Umbilical cord (tissue), 1 donor: ENCODE measurements at regions not wholly inside any gene's neighbourhood (a gene's known extent, or its start where the extent isn't known, plus 50 kb on each side); places are given as distances from the start of the nearest gene placed in this dataset.
"Not testable (repeated sequence)": the region's sequence is repeated elsewhere in the genome, so short reads cannot be mapped to it uniquely, and the experiment has no call there.

Experiments used
- DNase-seq: peaks from one replicate; pipeline ENCODE4 v3.0.0-alpha.2; 2015; ENCODE audit warnings: low spot score

DNA sequence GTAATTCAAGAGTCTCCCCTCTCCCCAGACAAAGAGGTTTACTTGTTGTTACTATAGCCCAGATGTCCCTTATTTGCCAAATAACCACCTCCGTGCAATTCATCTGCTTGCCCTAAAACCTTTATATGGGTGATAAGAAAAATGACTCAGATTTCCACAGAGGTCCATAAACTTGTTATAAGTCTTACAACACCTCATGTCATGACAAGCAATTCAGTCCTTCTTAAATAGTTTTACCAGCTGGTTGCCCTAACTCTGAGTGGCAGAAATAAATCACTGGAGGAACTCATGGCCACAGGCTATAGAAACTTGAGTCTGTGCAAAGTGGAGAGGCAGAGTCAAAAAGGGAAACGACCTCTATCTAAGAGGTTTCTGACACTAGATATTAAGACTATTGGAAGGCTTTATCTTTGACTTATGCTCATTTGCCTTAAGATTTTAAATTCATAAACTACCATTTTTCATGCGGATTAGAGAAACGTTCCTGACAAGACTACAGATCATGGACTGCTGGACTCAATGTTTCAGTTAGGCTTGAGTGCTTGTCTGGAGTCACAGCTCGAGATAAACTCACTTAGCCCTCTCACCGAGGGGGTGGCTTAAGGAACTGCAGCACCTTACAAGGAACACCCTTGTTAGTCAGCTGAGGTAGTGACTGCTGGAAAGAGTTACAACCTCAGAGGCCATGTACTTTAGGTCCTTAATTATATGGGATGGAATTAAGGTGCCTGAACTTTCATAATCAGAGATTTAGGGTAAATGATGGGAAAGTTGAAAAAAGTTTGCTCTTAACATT, 662.5 kb upstream of the USP24 start:
- DNase-seq = peak; percentile 43

DNA sequence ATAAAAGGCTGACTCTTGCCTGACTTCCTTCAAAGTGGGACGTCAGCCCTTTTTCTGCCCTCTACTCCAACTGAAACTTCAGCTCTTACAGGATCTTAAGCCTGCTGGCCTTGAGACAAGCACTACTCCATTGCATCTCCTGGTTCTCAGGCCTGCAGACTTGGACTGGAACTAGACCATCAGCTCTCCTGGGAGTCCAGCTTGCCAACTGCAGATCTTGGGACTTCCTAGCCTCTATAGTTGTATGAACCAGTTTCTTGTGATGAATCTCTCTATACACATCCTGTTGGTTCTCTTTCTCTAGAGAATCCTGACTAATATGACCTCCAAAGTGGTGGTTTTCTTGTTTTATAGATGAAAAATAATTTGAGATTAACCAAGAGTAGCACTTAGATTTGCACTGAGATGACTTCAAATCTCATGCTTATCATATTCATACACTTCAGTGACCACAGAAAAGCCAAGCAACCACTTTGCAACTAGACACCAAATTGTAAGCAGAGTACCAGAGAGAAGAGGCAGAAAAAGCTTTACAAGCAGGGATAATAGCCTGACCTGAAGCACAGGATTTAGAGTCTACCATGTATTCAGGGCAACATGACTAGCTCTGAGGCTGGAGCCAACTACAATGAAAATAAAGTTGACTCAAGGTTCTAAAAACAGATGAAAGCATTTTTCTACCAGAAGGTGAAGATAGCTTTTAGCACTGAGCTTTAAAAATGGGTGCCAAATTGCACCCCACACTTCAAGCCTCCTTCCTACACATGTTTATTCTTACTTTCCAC, 661.3 kb upstream of the USP24 start:
- DNase-seq = no peak

DNA sequence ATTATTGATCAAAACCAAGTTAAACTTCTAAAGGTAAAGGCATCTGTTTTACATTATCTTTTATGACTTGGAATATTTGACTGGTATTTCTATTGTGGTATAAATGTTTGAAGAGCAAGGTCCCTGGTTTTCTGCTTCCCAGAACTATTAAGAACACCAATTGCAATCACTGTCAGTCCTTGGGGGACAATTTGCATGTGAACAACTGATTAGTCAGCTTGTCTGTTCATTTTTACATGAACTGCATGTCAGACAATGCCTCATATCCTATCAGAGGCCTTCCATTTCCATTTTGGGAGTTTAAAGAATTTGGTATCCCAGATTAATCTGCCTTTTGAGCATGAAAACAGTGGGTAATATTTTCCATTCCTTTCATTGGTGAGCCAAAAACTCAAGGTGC, 654.9 kb upstream of the USP24 start:
- DNase-seq = no peak

DNA sequence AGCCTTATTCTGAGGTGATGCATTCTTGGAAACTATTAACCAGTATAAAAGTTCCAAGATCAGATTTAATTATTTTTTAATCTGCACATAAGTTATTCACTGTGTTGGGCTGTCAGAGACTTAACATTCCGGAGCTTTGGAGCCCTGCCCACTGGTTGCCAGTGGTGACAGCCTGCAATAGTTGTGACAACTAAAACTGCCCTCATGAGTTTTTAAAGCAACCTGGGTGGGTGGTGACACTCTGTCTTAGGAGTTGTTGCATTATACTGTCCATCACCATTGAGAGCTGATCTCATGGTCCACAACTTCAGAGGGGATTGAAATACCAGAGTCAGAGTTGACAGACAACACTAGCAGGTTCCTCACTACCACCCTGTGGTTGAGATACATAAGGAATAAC, 653.9 kb upstream of the USP24 start:
- DNase-seq = no peak

DNA sequence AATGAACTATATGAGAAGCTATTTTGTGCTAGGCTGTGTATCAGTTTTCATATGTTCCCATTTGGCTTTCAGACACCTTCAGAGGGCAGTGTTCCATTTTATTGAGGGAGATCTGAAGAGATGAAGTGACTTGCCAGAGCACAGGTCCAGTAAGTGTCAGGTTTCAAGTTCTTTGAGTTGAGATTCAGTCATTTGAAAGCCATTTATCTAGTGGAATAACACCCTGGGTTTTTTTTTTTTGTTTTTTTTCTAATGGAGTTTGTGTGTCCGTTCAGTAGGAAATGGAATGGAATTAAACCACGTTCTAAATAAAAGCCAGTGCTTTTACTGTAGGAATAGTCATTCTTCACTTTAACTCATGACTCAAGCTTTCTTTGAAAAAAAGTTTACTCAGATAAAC, 652.9 kb upstream of the USP24 start:
- peak; percentile 37 for DNase-seq

DNA sequence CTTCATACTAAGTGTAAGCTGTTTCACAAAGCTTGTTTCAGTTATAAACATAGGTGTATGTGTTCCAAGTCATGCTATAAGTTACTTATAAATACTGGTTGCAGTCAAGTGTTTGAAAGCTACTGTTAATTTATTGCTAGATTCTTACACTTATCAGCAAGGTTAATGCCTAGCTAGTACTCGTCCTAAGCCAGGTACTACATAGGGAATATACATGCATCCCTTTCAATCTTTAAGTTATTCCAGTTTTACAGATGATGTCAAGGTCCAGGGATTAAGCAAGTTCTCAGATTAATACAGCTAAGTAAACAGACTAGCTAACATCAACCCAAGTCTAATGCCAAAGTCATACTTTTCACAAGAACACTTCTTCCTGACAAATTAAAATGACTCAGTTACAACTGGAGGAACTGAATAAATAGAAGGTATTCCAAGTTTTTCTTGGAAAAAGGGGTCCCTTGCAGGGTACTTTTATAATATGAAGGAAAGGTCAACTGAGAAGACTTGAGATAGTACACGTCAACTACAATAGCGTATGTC, 652.2 kb upstream of the USP24 start:
- DNase-seq = peak; percentile 53

DNA sequence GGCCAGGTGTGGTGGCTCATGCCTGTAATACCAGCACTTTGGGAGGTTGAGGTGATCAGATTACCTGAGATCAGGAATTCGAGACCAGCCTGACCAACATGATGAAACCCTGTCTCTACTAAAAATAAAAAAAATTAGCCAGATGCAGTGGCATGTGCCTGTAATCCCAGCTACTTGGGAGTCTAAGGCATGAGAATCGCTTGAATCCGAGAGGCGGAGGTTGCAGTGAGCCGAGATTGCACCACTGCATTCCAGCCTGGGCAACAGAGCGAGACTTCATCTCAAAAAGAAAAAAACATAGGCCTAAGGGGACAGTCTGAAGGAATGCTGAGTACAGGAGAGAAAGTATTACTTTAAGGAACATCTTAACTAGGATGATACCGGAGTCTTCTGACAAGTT, 650.6 kb upstream of the USP24 start:
- DNase-seq = not testable (repeated sequence)

DNA sequence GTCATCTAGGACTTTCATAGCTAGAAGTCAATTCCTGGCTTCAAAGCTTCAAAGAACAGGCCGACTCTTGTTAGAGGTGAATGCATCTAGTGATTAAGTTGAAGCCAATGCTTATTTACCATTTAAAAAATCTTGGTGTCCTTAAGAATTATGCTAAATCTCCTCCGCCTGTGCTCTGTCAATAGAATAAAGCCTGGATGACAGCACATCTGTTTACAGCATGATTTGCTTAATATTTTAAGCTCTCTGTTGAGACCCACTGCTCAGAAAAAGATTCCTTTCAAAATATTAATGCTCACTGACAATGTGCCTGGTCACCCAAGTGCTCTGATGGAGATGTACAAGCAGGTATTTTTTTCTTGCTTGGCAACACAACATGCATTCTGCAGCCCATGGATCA, 649.1 kb upstream of the USP24 start:
- DNase-seq = peak; percentile 94

DNA sequence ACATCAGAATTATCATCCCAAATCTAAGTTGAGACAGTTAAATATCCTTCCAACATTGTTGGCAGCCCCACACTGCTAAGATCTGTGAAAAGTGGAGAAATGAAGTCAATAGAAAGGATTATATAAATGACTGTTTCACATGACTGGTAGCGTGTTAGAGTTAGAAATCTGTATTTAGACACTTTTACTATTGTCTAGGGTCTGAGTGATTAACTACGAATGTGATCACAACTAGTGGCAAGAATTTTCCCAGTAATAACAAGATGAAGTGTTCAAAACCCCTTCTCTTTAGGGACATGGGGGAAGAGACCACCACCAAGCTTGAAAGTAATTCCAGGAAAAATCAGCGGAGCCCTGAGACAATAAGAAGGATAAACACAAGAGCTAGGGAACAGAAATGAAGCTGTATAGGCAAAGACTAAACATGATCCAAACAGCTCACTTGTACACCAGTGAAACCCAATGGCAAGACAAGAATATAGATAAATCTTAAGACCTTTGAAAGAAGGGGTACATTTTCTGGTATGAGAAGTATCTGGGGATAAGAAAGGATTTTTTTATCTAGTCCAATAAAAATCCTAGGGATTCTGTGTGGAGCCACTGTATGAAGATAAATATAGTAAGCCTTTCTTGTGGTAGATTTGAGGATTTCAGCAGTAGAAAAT, 646.6 kb upstream of the USP24 start:
- DNase-seq = peak; percentile 94

DNA sequence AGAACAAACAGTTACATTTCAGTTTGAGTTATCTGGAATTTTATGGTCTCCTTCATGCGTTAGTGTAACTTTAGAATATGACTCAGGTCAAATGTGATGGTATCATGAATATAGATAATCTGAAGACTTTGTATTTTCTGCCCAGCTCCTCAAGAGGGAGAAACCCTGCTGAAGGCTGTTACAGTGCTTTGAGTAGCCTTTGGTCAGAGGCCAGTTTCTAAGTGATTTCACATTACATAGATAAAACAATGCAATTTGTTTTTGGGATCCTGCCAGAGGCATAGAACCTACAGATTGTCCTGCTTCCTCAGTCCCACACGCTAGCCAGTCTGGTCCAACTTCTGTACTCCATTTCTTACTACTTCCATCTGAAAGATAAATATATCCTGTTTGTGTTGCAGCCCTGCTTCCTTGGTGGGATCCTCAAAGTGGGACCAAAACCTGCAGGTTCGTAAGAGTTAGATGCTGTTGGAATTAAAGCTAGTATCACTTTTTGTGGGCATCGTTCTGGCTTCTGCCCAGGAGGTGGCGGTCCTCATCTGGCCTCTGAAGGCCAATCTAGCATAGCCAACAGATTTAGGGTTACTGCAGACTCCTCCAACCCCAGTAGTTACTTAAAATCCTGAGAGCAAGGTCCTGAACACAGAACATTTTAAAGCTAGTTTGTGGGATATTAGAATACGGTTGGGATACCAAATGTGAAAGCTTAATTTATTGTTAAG, 645.8 kb upstream of the USP24 start:
- peak; percentile 57 for DNase-seq

DNA sequence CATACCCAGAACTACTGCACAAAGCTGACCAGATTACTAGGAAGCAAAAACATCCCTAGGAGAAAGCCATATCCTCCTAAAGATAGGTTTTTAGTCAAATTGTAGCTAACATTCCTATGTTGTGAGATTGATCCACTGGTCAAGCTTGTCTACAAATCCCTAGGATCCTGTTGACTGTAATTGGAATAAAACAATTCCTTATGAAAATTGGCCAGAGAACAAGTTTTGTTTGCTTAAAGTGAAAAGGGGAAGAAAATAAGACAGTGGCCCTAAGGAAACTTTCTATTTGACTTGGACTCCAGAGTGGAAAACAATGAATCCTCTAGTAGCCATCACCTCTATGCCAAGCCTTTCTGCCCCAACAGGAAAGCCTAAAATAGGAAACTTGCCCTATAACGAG, 645.2 kb upstream of the USP24 start:
- DNase-seq = peak; percentile 47

DNA sequence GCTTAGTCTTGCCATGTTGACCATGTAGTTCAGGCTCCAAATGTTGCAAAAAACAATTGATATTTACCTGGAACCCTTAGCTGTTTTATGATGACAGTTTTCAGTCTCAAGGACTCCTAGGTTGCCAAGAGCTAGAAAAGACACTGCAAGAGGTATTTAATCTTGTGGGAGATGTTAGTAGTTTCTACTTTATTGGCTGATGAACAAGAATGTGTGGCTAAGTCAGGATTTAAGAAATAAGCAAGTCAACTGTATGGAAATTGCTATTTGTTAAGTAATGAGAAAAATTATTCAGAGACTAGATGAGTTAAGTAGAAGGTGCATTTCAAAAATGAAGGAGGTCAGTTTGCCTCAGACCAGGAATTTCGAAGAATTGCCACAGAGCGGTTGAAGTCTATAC, 639.7 kb upstream of the USP24 start:
- DNase-seq = peak; percentile 61

DNA sequence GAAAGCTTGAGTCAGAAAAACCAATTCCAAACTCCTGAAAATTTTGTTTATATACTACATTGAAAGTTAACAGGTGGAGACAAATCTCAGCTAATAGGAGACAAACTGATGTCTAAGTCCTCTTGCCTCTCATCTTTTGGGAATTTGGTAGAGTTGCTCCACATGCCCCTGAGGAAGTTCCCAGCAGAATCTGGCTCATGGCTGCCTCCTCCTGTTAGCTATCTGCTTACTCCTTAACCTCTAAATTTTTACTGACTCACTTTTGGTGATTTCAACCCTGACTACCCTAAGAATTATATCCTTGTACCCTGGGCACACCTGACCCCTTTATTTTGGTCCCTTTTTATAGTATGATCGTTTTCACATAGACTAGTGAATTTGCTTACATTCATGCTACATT, 633.7 kb upstream of the USP24 start:
- DNase-seq = no peak

DNA sequence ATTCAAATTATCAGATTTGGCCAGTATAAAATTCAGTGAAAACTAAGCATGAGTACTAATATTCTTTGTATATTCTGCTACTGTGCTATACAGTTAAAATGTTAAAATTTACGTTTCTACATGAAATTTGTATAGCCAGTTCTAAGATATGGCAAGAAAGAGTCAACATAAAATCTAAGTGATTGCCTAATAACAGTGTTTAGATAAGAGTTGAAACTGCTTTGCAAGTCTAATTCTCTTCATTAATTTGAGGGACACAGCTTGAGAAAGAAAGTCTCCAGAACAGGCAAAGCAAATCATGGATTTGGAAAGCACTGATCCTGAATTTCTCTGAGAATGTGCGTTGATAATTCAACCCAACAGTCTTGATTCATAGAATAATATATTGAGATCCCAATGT, 630.9 kb upstream of the USP24 start:
- peak; percentile 69 for DNase-seq

DNA sequence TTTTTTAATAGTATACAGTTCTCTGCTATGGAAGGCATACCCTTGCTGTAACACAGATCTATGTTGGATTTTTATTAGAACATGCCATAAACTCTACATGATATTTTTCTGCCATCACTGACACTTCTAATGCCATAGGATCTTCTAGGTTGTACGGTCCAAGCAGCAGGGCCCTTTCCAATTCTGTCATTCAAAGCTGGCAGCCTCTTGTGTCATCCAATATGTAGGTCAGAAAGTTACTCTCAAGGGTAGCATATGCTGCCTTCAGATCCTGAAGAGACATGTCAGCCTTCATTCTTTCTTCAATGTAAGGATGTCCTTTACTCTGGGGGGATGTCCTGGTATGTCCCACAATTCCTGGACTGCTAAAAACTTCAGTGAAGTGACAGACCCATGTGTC, 629.2 kb upstream of the USP24 start:
- no peak for DNase-seq

DNA sequence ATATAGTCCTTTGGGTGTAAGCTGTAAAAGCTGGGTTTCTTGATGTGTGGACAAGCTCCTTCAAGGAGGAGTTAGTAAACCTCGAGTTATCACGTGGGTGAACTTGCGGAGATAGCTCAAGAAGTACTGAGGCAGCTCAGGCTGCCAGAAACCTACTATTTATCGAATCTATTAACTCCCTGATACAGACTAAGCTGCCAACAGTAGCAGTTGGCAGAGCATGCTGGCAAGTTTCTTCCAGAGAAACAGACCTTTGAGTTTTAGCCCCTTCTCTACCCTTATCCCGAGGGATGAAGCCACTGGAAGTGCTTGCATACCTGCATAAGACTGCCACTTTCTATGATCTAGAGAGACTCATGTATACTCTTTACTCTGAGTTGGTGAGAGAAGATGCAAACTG, 624.5 kb upstream of the USP24 start:
- DNase-seq = peak; percentile 67

DNA sequence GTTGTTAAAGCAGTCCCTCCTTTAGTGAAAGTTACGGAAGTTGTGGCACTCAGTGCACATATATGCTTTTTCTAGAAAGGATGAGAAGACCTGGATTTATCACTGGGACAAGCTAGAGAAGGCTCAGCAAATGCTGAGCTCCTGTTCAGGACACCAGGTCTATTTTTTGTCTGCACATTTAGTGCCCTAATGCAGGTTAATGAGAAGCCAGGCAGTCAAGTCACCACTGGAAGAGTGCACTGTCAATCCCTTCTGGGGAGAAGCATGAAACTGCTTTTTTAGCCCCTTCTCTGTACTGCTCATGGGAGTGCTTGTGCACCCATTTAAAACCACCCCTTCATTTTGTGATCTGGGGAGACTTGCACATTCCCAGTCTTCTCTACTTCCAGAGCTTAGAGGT, 624.1 kb upstream of the USP24 start:
- DNase-seq = no peak

DNA sequence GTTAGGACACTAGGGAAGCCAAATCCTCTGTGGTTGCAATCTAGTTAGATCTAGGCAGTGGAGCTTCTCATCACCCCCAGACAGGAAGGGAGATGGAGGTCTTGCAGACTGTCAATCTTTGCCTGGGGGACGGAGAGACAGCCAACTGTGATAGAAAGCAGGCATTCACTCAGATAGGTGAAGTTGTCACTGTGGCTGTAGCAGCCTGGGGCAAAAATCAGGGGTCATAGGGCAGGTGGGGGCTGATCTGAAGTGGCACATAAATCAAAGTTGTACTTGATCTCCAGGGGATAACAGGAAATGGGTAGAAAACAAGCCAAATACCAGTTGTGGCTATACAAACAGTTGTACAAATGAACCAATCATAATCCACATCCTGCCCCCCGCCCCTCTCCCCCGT, 620.9 kb upstream of the USP24 start:
- no peak for DNase-seq

DNA sequence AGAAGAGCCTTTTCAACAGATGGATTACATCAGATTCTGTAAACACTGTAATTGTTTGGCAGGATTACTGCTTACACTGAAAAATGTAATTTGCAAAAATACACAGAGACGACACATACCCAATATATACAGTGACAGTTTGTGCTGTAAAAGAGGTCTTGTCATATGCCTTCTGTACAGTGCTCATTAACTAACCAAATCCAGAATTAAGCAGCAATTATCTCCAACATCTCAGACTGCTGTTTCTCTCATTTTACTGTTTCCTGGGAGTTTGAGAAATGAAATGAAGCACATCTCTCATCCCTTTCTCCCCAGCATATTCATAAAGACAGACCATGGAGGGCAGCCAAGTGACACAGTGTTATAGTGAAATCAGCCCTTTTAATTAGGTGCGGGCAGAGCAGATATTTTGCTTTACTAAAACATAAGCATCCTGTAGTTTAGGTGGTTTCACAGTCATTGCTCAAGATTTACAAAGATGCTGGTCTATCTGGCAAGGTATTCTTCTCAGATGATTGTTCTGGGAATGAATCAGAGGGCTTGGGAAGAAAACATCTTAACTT, 618.4 kb upstream of the USP24 start:
- DNase-seq = no peak

DNA sequence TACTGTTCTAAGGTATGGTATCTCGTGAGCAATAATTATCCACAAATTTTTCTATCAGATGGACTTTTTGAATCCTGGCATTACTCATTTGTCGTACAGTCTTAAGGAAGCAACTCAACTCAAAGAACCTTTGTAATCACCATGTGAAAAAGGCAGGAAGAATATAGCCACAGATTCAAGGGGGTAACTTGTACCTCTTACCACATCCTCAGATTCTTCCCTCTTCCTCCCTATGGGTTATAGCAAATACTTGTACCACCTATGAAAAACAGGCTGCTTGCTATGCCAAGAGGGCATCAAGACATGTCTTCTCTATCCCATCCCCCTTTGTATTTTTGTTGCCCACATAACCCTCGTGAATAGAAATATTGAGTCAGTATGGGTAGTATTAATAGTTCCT, 616.6 kb upstream of the USP24 start:
- DNase-seq = no peak

DNA sequence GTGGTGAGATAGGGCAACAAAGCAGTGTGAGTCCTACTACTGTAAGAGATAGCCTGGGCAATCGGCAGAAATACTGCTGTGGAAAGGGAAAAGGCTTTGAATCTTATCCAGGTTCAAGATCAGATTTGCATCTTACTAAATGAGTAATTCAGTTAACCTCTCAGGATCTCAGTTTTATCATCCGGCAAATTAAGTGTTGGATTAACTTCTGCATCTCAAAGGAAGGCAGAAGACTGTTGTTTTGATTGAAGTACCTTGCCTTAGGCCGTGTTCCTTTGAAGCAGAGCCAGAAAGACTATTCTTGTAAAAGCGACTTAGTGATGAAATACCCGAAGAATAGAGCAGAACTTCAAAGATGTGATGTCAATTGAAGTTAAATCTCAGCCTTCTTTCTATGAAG, 612.9 kb upstream of the USP24 start:
- DNase-seq = peak; percentile 92
